NCI-H146 treated with DMSO at 0.1 percent for 48 hours (cell line): ENCODE measurements at regions not wholly inside any gene's neighbourhood (a gene's known extent, or its start where the extent isn't known, plus 50 kb on each side); places are given as distances from the start of the nearest gene placed in this dataset.

Experiments
- DNase-seq: peaks from one replicate; lab custom pipeline; 2025; ENCODE audit not compliant: unreplicated experiment; lab: John Stamatoyannopoulos, UW

DNA sequence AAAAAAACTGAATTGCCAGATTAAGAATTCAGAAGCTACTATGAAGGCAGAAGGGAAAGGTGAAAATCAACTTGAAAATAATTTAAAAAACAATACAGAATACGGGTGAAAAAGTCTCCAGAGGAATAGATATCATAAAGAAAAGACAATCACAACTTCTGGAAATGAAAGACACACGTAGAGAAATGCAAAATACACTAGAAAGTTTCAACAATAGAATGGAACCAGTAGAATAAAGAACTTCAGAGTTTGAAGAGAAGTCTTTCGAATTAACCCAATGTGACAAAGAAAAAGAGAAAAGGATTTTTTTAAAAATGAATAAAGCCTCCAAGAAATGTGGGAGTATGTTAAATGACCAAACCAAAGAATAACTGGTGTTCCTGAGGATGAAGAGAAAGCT lies 263.8 kb upstream of the FAT3 start:
- no peak for DNase-seq

DNA sequence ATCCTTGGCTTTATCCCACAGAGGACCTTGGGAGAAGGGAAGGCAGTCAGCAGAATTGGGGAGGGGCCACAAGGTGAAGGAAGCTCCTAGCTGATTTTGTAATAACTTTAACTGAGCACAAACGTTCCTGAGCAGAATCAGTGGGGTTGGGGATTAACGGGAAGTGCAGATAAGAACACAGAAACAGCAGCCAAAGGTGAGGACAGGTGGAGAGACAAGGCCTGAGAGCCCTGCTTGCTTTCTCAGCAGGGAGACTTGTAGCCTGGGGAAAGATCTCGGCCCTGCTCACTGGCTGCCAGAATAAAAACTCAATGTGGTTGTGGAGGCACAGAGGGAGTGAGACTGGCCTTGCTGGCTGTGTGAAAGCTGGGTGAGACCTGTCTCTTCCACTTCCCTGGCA lies 265.2 kb upstream of the FAT3 start:
- DNase-seq = peak; percentile 54

DNA sequence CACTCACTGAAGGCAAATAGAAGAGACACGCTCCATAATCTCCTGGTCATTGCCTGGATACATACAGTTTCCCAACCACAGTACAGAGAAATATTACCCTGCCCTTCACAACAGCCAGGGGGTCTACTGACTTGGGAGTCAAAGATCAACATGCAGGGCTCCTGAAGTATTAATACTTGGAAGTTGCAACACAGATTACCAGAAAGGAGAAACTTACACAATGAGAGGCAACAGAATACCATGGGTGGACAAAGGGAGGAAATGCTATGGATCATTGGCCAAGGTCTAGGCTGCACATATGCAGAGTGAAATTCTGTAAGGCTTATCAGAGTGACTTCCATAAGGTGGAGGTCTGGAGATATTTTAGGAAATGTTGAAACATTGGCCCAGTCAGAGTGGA lies 267.9 kb upstream of the FAT3 start:
- no peak for DNase-seq

DNA sequence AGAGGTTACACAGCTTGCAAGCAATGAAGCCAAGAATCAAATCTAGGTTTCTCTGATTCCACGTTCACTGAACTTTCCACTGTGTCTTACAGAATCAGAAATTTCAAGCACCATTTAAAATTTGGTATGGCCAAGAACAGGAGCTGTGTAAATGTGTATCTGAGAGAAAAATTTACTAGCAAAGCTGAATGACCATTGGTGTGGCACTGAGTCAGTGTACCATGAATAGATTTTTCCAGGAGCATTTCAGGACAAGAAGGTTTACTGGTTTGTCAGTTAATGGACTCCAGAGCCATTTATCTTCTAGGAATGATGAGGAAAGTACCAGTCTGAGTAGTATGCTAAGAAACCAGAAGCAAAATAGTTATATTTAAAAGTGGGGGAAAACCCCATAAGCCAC lies 269.4 kb upstream of the FAT3 start:
- DNase-seq = no peak

DNA sequence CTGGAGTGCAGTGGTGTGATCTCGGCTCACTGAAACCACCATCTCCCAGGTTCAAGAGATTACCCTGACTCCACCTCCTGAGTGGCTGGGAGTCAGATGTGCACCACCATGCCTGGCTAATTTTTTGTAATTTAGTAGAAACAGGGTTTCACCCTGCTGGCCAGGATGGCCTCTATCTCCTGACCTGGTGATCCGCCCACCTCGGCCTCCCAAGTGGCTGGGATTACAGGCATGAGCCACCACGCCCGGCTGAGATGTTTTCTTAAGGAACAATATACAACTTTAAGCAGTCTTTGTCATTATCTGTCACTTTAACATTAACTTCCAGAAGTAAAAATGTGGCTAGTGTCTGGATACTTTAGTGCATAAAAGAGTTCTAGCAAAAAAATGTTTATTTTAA lies 272.6 kb upstream of the FAT3 start:
- DNase-seq = no peak

DNA sequence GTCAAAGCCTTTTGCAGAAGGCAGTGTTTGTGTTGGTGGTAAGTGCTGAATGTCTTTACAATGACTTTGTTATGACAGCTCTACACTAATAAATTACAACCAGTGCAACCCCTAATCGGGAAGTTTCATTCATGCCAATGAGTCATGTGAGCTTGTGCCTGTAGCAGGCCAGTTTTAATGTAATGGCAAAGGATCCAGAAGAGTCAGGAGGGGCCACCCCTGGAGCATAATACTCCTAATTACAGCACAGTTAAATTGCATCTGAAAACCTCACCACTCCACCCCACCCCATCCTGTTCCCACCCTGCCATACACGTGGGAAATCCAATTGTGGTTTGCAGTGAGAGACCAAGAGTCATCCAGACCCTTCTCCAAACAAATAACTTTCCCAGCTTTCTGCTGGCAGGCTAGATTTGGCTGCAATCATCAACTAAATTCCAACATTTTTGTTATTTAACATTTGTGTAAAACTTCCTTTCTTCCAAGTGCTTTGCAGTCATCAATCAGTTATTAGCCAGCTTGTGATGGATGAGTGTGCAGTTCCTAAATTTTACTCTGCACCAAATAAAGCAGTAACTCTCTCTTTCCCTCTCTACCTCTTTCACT lies 277.3 kb upstream of the FAT3 start:
- peak; percentile 75 for DNase-seq

DNA sequence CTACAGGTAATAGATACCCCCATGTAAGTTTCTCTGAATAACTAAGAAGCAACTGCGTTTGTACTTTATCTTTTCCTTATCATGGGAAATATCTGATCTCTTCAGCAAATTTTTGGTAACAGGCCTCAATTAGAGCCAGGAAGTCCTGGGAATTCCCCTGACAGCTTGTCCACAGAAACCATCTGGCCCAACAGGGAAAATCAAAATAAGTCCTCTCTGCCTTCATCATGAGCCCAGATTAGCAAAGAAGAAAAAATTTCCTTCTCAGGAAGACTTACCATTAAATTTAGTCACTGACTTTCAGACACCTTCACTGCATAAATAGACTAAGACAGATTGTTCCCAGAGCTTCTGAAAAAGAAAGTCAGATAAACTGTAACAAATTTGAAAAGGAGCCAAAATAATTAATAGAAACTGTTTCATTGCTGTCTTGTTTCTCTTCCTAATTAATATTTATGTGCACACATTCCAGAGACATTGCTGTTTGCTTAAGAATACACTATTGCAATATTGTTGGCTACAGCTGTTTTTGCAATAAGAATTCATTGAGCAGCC lies 278.1 kb upstream of the FAT3 start:
- DNase-seq = no peak

DNA sequence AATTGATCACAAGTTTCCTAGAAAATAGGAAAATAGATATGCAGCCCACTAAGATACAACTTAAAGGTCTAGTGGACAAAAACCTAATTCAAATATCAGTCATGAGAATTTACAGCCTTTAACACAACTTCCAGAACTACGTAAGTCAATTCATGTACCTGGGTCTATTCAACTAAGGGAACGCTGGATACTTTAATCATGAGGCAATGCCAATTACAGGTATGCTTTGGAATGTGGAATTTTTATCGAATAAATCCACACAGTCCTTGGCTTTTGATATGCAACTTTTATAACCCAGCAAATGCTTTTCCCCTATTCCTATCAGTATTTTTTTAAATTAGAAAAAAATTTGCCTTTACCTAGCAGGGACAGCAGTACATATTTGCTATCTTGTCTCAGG lies 289.5 kb upstream of the FAT3 start:
- DNase-seq = no peak

DNA sequence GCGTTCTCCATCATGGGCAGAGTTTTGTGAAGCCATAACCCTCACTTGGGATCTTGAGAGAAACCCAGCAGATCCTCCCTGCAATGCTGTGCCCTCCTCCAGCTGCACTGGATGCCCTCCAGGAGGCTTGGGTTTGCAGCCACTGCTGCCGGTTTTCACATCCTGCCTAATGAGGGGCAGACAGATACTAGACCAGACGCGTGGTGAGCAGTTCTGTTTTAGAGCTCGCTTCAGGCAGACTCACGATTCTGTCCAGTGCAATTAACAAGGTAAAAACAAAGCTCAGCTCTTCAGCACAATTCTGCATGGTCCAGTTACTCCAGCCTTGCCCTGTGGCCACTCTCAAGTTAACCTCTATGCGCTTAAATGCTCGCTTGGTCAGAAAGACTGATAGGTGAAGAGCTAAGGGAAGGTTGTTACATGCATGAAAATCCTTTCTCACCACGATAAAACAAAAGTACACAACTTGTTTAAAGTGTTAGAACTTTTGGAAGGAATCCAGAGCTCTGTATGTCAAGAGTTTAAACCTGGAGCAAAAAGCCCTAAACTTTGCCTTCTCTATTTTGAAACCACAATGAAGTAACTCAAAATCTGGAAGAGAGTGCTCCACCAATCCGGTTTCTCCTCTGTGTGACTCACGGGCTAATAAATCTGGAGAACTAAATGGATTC lies 292.3 kb upstream of the FAT3 start:
- no peak for DNase-seq

DNA sequence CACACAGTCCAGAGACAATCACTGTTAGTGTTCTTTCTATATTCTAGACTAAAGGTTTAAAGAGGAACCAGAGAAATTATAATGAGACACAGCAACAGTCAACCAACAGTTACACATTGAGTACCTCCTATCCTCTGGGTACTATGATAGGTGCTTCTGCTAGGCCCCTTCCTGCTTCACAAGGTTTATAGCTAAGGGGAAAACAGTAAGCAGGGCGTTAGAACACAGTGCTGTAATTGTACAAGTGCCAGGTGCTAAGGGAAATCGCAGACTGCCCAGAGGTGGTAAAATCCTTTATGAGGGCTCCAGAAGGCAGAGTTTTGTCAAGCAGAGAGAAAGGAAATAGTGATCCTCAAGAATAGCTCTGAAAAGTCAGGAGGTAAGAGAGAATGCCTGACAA lies 297.2 kb upstream of the FAT3 start:
- DNase-seq = no peak

DNA sequence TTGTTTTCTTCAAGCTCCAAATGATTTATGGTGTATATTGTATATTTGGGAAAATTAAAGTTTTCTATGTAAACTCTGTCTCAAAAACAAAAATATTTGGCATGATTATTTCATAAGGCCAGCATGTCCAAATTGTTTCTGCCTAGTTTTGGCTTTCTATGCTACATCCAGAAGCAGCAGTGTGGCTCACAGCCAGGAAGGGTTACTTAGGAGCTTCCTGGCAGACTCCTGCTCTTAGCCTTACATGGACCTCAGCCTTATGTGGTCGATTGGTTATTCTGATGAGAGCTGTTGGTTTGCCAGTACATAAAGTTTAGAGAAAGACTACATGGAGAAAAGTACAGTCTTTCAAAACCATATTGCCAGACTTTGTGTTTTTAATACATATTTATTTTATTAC lies 297.7 kb upstream of the FAT3 start:
- no peak for DNase-seq

DNA sequence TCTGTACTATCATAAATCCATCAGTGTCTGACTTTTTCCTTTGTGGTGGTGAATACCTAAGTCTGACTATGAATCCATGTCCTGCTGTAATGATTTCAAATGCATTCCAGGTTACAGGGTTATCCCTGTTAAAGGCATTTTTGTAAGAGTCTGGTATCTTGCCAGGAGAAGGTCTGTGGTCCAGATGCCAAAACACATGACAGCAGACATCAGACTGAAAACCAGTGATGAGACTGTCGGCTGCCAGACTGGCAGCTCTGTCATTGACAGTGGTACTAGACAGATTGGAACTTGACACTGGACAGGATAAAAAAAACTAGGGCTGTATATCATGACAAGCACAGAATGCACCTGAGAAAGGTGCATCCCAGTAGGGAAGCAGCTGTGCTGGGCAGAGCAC lies 301.8 kb upstream of the FAT3 start:
- DNase-seq = no peak

DNA sequence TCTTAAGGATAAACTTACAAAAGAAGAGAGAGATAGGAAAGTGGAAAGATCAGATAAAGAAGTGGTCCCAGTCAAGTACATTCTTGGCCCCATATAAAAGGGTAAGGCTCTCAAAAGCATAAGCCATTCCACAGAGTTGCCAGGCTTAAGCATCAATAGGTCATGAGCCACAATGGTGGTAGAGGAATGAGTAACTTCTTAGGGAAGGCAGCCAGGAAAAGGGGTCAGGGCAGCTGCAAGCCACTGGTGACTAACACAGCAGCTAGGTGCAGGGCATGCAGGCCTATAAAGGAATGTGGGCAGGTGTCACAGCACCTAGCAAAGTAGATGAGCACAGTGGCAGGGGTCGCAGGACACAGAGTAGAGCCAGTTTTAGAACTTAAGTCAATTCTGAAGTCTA lies 302.6 kb upstream of the FAT3 start:
- DNase-seq = no peak

DNA sequence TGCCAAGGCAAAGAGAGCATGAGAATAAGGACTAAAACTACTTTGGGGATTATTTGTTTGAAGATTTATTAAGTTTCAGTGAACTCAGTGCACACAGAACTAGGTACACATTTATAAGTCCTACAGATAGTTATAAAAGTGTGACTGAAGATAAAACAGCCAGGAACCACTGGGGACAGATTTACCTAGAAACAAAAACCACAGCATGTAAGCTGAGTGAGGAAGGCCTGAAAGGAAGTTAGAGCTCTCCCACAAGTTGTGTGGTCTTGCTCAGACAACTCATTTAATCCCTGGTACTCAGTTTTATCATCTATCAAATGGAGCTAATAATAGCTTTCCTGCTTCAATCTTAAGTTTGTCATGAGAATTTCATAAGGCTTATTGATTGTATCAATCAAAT lies 311.2 kb upstream of the FAT3 start:
- DNase-seq = no peak

DNA sequence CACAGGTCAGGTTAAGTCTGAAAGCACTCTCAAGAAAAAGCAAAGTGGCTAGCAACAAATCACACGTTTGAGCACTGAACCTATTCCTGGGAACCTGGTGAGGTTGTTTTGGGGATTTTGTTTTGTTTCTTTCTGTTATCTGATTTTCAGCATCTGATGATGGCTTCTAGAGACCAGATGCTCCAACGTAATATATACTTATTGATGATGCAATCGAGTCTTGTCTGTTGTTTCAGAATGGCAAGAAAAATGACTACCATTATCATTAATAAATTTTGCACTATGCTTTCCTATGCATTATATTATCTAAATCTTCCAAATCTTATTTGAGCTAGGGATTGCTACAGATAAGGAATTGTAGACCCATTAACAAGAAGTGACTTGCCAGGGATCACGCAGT lies 312.3 kb upstream of the FAT3 start:
- DNase-seq = no peak

DNA sequence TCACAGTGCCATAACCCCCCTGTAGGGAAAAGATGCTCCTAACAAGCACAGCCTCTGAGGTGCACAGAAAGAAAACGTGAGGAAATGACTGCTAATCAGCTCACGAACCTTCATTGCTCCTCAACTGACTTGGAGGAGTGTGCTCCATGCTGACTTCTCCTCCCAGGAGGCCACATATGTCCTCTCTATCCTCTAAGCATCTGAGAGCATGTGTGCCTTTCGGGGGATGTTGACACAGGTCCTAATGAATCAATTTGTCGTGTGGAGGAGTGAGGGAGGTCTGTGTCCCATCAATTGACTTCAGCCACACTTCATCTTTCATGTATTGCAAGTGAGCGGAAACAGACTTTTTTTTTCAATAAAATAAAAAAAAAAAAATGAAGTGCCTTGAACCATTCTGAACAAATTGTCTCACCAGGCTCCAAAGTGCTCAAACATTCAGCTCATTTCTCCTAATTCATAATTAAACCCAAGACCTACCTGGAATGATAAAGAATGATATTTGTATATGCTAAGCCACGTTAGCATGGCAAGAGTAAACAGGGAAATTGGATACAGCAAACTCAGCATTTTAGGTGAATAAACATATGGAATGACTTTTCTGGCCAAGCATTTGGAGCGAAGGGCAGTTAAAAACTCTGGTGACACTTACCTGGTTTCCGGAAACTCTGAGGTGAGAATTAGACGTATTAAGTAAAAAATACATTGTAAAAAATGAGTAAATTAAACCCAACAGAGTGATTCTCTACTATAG lies 317.6 kb upstream of the FAT3 start:
- no peak for DNase-seq

DNA sequence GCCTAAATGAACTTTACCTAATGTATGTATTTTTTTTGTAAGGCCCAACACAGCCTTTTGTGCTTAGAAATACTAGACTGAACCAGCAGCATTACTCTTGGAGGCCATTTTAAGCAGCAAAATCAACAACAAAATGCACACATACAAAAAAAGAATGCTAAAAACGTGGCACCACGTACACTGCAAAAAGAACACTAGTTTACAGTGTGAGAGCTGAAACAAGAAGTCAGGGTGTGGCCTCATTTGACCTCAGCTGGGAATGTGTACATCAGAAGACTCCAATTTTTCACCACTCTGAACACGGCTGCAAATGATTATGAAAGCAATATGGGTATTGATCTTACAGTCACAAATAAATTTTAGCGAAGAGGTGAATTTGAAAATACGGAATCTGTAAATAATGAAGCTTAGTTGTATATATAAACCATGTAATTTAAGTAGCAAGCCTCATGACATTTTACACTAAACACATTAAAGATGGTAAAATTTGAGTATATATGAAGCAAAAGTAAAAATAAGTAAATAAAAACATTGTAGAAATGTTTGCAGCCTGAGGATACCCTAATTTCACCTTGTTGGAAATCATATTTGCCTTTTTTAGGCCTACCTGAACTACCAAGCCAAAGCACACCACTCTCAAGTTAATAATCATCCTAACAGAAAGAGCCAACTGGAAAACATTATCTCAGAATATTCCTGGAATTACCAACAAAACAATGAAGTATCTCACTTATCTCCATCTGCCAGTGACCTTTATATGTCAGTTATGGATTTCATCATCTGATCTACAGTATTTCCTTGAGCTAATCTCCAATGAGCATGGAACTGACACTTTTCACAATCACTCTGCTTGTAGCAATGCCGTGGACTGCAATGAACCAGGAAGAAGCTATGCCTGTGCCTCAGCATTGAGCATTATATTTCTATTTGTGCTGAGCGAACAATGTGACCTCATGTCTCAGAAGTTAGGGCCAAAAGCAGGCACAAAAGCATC lies 319.5 kb upstream of the FAT3 start:
- no peak for DNase-seq

DNA sequence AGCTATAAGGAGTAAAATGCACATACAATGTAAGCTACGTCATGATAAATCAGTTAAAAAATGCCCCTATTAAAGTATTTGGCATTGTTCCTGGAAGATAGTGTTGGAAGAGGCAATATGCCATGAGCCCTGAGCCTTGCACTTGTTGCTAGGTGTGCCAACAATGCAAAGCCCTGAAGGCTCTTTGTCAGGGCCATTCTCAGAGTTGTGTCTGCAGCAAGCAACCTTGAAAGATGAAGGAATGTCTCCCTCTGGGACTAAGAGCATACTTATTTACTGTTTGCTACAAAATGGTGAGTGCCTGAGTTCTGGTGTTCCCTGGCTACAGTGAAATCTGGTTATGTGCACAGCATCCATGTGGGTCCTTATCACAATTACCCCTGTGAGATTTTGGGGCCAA lies 322.3 kb upstream of the FAT3 start:
- no peak for DNase-seq

DNA sequence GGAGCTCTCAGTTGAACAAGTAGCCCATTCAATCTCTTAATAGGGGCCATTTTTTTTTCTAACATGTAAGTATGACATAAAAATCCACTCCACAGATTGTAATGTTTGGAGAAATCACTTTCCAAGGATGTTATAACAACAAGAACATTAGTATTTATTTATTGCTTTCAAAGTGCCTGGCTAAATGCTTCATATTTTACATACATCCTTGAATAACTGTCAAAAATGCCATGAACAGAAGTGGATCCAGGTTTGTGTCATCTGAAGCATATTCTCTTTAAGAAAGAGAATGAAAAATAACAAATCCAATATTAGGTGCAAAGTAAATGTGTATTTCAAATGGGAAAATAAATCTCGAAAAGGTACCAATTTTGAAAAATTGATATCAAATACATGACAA lies 344.0 kb upstream of the FAT3 start:
- no peak for DNase-seq

DNA sequence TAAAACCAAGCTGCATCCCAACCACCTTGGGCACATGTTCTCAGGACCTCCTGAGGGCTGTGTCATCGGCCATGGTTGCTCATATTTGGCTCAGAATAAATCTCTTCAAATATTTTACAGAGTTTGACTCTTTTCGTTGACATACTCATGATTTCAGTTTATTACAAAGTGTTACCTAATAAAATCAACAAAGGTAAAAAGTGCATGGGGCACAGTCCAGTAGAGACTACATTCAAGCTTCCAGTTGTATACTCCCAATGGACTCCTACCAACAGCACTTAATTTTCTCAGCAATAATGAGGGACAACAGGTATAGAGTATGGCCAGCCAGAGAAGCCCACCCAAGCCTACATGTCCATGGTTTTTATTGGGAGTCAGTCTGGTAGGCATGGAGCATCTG lies 347.9 kb upstream of the FAT3 start:
- DNase-seq = no peak

DNA sequence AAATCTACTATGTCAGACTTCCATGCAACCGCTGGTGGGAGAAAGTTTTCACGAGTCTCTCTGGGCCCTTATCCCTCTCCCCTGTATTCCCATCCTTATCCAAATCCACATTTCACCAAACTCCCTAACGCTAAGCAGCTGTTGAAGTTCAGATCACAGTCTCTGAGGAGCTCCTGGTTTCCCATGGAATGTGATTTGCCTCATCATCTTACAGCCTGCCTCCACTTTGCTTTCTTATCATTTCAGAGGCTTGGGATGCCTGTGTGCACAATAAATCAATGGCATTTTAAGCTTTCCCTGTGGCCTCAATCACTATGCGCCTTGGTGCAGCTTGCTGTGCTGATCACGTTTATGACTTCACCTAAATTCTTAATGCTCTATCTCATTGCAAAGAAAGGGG lies 352.4 kb upstream of the FAT3 start:
- no peak for DNase-seq
